MM.1S (cell line): ENCODE measurements at regions not wholly inside any gene's neighbourhood (a gene's known extent, or its start where the extent isn't known, plus 50 kb on each side); places are given as distances from the start of the nearest gene placed in this dataset.

ENCODE experiments used
- DNase-seq: peaks from one replicate; pipeline ENCODE4 v3.0.0-alpha.2; 2015
- H2AFZ ChIP-seq: fragments of 300-600 bp; sonication (generic); 2 replicates; pipeline ENCODE4 v1.6.0; 2016; ENCODE audit warnings: antibody characterized with exemption, low read length
- H3F3A ChIP-seq: fragments of 300-600 bp; sonication (generic); 2 replicates; pipeline ENCODE4 v1.6.1; 2016; ENCODE audit warnings: mild to moderate bottlenecking, antibody characterized with exemption, low read length, moderate library complexity, mixed read lengths; ENCODE audit not compliant: insufficient read depth
- H3K27ac ChIP-seq: fragments of 300-600 bp; sonication (generic); 2 replicates; pipeline ENCODE4 v1.5.1; 2016; ENCODE audit warnings: mild to moderate bottlenecking, low read length
- H3K27me3 ChIP-seq: fragments of 300-600 bp; sonication (generic); replicated peaks from 2 replicates; pipeline ENCODE4 v1.6.0; 2016; ENCODE audit warnings: low read length; ENCODE audit not compliant: insufficient read depth
- H3K36me3 ChIP-seq: fragments of 300-600 bp; sonication (generic); replicated peaks from 2 replicates; pipeline ENCODE4 v1.6.1; 2016; ENCODE audit warnings: mild to moderate bottlenecking, low read length, mixed read lengths; ENCODE audit not compliant: insufficient read depth
- H3K4me1 ChIP-seq: fragments of 300-600 bp; sonication (generic); 2 replicates; pipeline ENCODE4 v1.6.1; 2016; ENCODE audit warnings: low read length, mixed read lengths
- H3K4me2 ChIP-seq: fragments of 300-600 bp; sonication (generic); 2 replicates; pipeline ENCODE4 v1.6.0; 2016; ENCODE audit warnings: low read depth, low read length
- H3K4me3 ChIP-seq: fragments of 300-600 bp; sonication (generic); 2 replicates; pipeline ENCODE4 v1.5.1; 2016; ENCODE audit warnings: low read length, mixed read lengths
- H3K79me2 ChIP-seq: fragments of 300-600 bp; sonication (generic); 2 replicates; pipeline ENCODE4 v1.6.1; 2016; ENCODE audit warnings: mixed run types, low read length, mixed read lengths
- H3K9ac ChIP-seq: fragments of 300-600 bp; sonication (generic); 2 replicates; pipeline ENCODE4 v1.6.1; 2016; ENCODE audit warnings: low read length, mixed read lengths
- H3K9me2 ChIP-seq: fragments of 300-600 bp; sonication (generic); replicated peaks from 2 replicates; pipeline ENCODE4 v1.6.1; 2016; ENCODE audit warnings: mild to moderate bottlenecking, low read length, mixed read lengths; ENCODE audit not compliant: insufficient read depth
- H3K9me3 ChIP-seq: fragments of 300-600 bp; sonication (generic); replicated peaks from 2 replicates; pipeline ENCODE4 v1.6.1; 2016; ENCODE audit warnings: mild to moderate bottlenecking, low read length, mixed read lengths; ENCODE audit not compliant: insufficient read depth
- H4K20me1 ChIP-seq: fragments of 300-600 bp; sonication (generic); 2 replicates; pipeline ENCODE4 v1.6.1; 2016; ENCODE audit warnings: mild to moderate bottlenecking, low read length, moderate library complexity, mixed read lengths; ENCODE audit not compliant: insufficient read depth
- EZH2 ChIP-seq: fragments of 300-600 bp; sonication (generic); optimal IDR thresholded peaks from 2 replicates; pipeline ENCODE3; 2017; ENCODE audit warnings: low read depth, mild to moderate bottlenecking, antibody characterized with exemption, low read length, mixed read lengths
- EZH2phosphoT487 ChIP-seq: fragments of 300-600 bp; sonication (generic); IDR thresholded peaks from 2 replicates; pipeline ENCODE4 v1.6.1; 2018; ENCODE audit warnings: antibody characterized with exemption, low read length
- TF ChIP-seq, protein P1 (sequence below): fragments of 300-600 bp; sonication (generic); IDR thresholded peaks from 2 replicates; pipeline ENCODE4 v1.5.1; 2016; ENCODE audit warnings: antibody characterized with exemption, low read length, mixed read lengths

DNA sequence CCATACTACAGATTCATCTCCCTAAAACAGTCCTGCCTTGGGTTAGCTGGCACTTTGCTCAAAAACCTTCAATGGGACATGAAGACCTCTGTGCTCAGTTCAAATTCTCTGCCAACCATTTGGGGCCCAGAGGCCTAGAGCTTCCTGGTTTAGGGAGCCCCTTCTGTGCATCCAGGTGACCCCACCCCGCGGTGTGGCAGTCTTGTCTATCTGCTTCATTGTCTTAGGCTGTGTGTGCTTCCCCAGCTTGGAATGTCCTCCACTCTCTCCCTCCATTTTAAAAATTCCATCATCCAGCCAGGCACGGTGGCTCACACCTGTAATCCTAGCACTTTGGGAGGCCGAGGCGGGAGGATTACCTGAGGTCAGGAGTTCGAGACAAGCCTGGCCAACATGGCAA lies 99.0 kb upstream of the NEO1 start:
- H3K9me3 ChIP-seq: no peaks in the 10 kb centered on the region
- no peak for TF ChIP-seq EZH2
- TF ChIP-seq, protein P1, sequence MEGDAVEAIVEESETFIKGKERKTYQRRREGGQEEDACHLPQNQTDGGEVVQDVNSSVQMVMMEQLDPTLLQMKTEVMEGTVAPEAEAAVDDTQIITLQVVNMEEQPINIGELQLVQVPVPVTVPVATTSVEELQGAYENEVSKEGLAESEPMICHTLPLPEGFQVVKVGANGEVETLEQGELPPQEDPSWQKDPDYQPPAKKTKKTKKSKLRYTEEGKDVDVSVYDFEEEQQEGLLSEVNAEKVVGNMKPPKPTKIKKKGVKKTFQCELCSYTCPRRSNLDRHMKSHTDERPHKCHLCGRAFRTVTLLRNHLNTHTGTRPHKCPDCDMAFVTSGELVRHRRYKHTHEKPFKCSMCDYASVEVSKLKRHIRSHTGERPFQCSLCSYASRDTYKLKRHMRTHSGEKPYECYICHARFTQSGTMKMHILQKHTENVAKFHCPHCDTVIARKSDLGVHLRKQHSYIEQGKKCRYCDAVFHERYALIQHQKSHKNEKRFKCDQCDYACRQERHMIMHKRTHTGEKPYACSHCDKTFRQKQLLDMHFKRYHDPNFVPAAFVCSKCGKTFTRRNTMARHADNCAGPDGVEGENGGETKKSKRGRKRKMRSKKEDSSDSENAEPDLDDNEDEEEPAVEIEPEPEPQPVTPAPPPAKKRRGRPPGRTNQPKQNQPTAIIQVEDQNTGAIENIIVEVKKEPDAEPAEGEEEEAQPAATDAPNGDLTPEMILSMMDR: no peak
- no peak for TF ChIP-seq EZH2phosphoT487
- H3K9ac ChIP-seq: no peak overlapping the region
- no peak overlapping the region for H2AFZ ChIP-seq
- H3K4me3 ChIP-seq: no peak overlapping the region
- H3K27me3 ChIP-seq: no peaks in the 10 kb centered on the region
- no peaks in the 10 kb centered on the region for H3K36me3 ChIP-seq
- H3K27ac ChIP-seq: no peak overlapping the region
- no peak for DNase-seq
- H3K9me2 ChIP-seq: no peaks in the 10 kb centered on the region
- no peak overlapping the region for H3K4me2 ChIP-seq
- H4K20me1 ChIP-seq: no peaks in the 10 kb centered on the region
- no peaks in the 10 kb centered on the region for H3K4me1 ChIP-seq
- no peaks in the 10 kb centered on the region for H3F3A ChIP-seq
- H3K79me2 ChIP-seq: no peaks in the 10 kb centered on the region

DNA sequence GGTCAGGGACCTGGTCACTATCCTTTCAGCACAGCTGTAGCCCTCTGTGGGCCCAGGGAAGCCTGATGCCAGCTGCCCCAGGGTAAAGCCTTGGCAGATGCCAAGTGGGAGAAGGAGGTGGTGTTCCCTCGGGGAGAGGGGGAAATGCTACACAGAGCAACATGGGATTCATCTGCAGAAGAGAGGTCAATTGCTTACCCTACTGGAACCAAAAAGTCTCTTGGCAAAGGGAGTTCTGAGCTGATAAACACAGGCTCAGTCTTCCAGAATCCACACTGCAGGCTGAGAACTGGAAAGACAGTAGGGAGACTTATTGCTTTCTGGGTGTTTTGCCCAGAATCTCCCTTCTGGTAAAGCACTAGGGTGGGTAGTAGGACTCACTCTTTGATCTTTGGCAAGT lies 100.1 kb upstream of the NEO1 start:
- Histone ChIP-seq H2AFZ (no peak overlapping the region), H4K20me1 (no peaks in the 10 kb centered on the region), H3K79me2 (no peaks in the 10 kb centered on the region), H3K4me3 (no peak overlapping the region), H3K9ac (no peak overlapping the region), H3K27me3 (no peaks in the 10 kb centered on the region), H3K4me1 (no peaks in the 10 kb centered on the region), H3K9me3 (no peaks in the 10 kb centered on the region), H3K27ac (no peak overlapping the region), H3F3A (no peaks in the 10 kb centered on the region), H3K9me2 (no peaks in the 10 kb centered on the region), H3K36me3 (no peaks in the 10 kb centered on the region), H3K4me2 (no peak overlapping the region)
- no peak for DNase-seq
- TF ChIP-seq, protein P1: no peak
- TF ChIP-seq EZH2 (no peak), EZH2phosphoT487 (no peak)

DNA sequence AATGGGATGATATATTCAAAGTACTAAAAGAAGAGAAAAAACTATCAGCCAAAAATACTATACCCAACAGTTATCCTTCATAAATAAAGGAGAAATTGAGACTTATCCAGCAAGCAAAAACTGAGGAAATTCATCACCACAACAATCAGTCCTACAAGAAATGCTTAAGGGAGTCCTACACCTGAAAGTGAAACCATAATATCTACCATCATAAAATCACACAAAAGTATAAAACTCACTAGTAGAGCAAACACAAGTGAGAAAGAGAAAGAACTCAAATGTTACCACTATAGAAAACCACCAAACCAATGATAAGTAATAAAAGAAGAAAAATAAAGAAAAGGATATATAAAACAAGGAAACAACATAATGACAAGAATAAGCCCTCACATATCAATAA lies 103.6 kb upstream of the NEO1 start:
- no peak overlapping the region for H2AFZ ChIP-seq
- H4K20me1 ChIP-seq: no peaks in the 10 kb centered on the region
- TF ChIP-seq, protein P1: no peak
- TF ChIP-seq EZH2phosphoT487 (no peak), EZH2 (no peak)
- no peaks in the 10 kb centered on the region for H3K36me3 ChIP-seq
- no peaks in the 10 kb centered on the region for H3K4me1 ChIP-seq
- no peaks in the 10 kb centered on the region for H3K27me3 ChIP-seq
- H3K9me3 ChIP-seq: no peaks in the 10 kb centered on the region
- no peak overlapping the region for H3K9ac ChIP-seq
- H3K9me2 ChIP-seq: no peaks in the 10 kb centered on the region
- no peaks in the 10 kb centered on the region for H3F3A ChIP-seq
- no peak overlapping the region for H3K4me3 ChIP-seq
- no peak overlapping the region for H3K4me2 ChIP-seq
- H3K27ac ChIP-seq: no peak overlapping the region
- peak; percentile 21 for DNase-seq
- no peaks in the 10 kb centered on the region for H3K79me2 ChIP-seq
